ENCODE measurements at regions not wholly inside any gene's neighbourhood (a gene's known extent, or its start where the extent isn't known, plus 50 kb on each side); places are given as distances from the start of the nearest gene placed in this dataset.

DNA sequence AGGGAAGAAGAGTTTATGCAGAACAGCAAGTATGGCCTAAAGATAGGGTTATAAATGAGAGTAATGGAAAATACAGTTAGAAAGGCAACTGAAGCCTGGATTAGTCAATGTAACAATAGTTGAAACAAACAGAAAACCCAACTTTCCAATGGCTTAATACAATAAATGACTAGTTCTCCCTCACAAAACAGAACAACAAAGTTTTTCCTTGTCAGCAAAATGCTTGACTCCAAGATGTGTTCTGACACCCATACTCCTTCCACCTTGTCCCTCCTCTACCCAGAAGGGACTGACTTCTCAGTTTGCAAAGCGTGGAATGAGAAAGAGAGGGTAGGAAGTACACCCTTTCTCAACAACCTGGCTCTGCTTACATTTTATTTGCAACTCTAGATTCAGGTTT, 191.4 kb upstream of the OSR1 start:
- no peak for TF ChIP-seq EZH2 (IDR thresholded peaks at IDR 0.05; ENCODE audit: insufficient read depth, poor library complexity, severe bottlenecking)
- no peak for TF ChIP-seq EZH2phosphoT487 (IDR thresholded peaks at IDR 0.05; ENCODE audit: insufficient read depth, low read depth)
